ENCODE measurements at regions not wholly inside any gene's neighbourhood (a gene's known extent, or its start where the extent isn't known, plus 50 kb on each side); places are given as distances from the start of the nearest gene placed in this dataset.

GRCh38 chr9:78892769-78893168, 595.8 kb downstream of the PSAT1 start:
- H3K27me3 ChIP-seq (replicated peaks; ENCODE audit: control insufficient read depth, insufficient read depth, low read length, poor library complexity, severe bottlenecking): no peaks in the 10 kb centered on the region
- no peaks in the 10 kb centered on the region for H3K9me3 ChIP-seq (ENCODE audit: control insufficient read depth, low read length)
- H3K4me1 ChIP-seq (ENCODE audit: control insufficient read depth, insufficient read depth, low read length, poor library complexity, severe bottlenecking): no peaks in the 10 kb centered on the region
- no peak overlapping the region for H3K4me3 ChIP-seq (ENCODE audit: insufficient read depth, low read depth, low read length, poor library complexity, severe bottlenecking)
- no peaks in the 10 kb centered on the region for H3K36me3 ChIP-seq (ENCODE audit: control insufficient read depth, insufficient read depth, low read length)
- no peak overlapping the region for H3K27ac ChIP-seq (ENCODE audit: insufficient read depth, low read length, poor library complexity, severe bottlenecking)
- DNase-seq: no peak

DNA sequence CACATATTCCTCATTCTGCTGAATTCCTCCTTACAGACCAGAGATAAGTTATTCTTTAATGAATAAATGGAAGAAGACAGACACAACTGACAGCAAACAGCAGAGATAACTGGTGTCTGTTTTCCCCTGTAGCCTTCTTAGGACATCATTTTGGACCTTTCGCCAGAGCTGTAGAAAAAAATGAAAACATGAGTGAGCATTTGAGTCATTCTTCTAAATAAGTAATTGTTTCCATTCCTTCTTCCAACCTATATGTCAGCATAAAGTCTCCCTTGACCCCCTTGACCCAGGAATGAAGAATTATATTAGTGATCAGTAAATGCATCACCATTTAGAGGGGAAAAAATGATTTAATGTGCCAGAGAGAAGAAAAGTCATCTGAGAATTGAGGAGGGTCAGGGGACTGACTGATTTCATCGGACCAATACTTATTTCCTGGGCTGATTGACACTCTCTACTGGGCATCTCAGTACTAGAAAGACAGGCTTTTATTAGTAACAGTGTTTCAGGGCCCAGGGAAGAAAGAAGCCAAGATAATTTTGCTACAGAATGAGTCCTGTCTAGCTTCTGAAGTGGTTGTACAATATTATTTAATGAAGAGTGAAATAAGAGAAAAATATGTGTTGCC, 597.0 kb downstream of the PSAT1 start:
- DNase-seq: no peak
- no peaks in the 10 kb centered on the region for H3K9me3 ChIP-seq (ENCODE audit: control insufficient read depth, low read length)
- no peak overlapping the region for H3K27ac ChIP-seq (ENCODE audit: insufficient read depth, low read length, poor library complexity, severe bottlenecking)
- no peaks in the 10 kb centered on the region for H3K27me3 ChIP-seq (replicated peaks; ENCODE audit: control insufficient read depth, insufficient read depth, low read length, poor library complexity, severe bottlenecking)
- H3K36me3 ChIP-seq (ENCODE audit: control insufficient read depth, insufficient read depth, low read length): no peaks in the 10 kb centered on the region
- no peaks in the 10 kb centered on the region for H3K4me1 ChIP-seq (ENCODE audit: control insufficient read depth, insufficient read depth, low read length, poor library complexity, severe bottlenecking)
- H3K4me3 ChIP-seq (ENCODE audit: insufficient read depth, low read depth, low read length, poor library complexity, severe bottlenecking): no peak overlapping the region

DNA sequence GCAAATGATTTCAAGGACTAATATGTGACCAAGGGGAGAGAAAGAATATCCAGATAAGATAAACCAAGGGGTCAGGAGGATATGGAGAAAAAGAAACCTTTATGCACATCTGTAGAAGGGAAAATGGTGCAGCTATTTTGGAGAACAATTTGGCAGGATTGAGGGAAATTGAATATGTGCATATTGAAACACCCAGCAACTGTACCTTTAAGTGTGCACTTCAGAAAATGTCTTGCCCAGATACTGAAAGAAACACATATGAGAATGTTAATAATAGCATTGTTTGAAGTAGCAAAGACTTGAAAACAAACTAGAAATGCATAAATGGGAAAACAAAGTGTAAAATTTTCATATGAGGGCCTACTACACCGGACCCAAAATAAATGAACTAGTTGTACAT, 599.6 kb downstream of the PSAT1 start:
- H3K4me1 ChIP-seq (ENCODE audit: control insufficient read depth, insufficient read depth, low read length, poor library complexity, severe bottlenecking): no peaks in the 10 kb centered on the region
- no peak for DNase-seq

DNA sequence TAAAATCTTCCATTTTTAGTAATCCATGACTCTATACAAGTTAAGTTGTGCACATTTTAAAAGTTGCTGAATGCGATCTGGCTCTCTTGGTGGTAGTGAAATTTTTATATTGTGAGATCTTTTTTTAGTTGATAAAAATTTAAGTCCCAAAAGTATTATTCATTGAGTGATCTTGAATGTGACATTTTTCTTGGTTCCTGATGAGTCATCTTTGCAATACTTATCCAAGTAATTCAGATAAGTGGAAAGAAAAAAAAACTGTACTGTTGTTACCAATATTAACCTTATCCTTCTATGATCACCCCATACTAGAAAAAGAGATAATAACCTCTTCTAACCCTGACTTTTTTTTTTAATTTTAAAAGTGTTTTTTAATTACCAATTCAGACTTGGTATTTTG, 601.3 kb downstream of the PSAT1 start:
- no peaks in the 10 kb centered on the region for H3K9me3 ChIP-seq (ENCODE audit: control insufficient read depth, low read length)
- no peaks in the 10 kb centered on the region for H3K27me3 ChIP-seq (replicated peaks; ENCODE audit: control insufficient read depth, insufficient read depth, low read length, poor library complexity, severe bottlenecking)
- H3K4me1 ChIP-seq (ENCODE audit: control insufficient read depth, insufficient read depth, low read length, poor library complexity, severe bottlenecking): no peaks in the 10 kb centered on the region
- no peak overlapping the region for H3K4me3 ChIP-seq (ENCODE audit: insufficient read depth, low read depth, low read length, poor library complexity, severe bottlenecking)
- no peak overlapping the region for H3K27ac ChIP-seq (ENCODE audit: insufficient read depth, low read length, poor library complexity, severe bottlenecking)
- no peaks in the 10 kb centered on the region for H3K36me3 ChIP-seq (ENCODE audit: control insufficient read depth, insufficient read depth, low read length)
- DNase-seq: no peak

More for the DNA sequence above, 599.6 kb downstream of the PSAT1 start:
- Histone ChIP-seq H3K27me3 (replicated peaks; ENCODE audit: control insufficient read depth, insufficient read depth, low read length, poor library complexity, severe bottlenecking) (no peaks in the 10 kb centered on the region), H3K9me3 (ENCODE audit: control insufficient read depth, low read length) (no peaks in the 10 kb centered on the region), H3K4me3 (ENCODE audit: insufficient read depth, low read depth, low read length, poor library complexity, severe bottlenecking) (no peak overlapping the region), H3K27ac (ENCODE audit: insufficient read depth, low read length, poor library complexity, severe bottlenecking) (no peak overlapping the region), H3K36me3 (ENCODE audit: control insufficient read depth, insufficient read depth, low read length) (no peaks in the 10 kb centered on the region)

- no peaks in the 10 kb centered on the region for H3K36me3 ChIP-seq (ENCODE audit: control insufficient read depth, insufficient read depth, low read length)
- DNase-seq: no peak
- H3K9me3 ChIP-seq (ENCODE audit: control insufficient read depth, low read length): no peaks in the 10 kb centered on the region
- no peaks in the 10 kb centered on the region for H3K27me3 ChIP-seq (replicated peaks; ENCODE audit: control insufficient read depth, insufficient read depth, low read length, poor library complexity, severe bottlenecking)
- no peaks in the 10 kb centered on the region for H3K4me1 ChIP-seq (ENCODE audit: control insufficient read depth, insufficient read depth, low read length, poor library complexity, severe bottlenecking)
- no peak overlapping the region for H3K27ac ChIP-seq (ENCODE audit: insufficient read depth, low read length, poor library complexity, severe bottlenecking)
- no peak overlapping the region for H3K4me3 ChIP-seq (ENCODE audit: insufficient read depth, low read depth, low read length, poor library complexity, severe bottlenecking)
Observed at GRCh38 chr9:78899006-78899405, 602.1 kb downstream of the PSAT1 start.

DNA sequence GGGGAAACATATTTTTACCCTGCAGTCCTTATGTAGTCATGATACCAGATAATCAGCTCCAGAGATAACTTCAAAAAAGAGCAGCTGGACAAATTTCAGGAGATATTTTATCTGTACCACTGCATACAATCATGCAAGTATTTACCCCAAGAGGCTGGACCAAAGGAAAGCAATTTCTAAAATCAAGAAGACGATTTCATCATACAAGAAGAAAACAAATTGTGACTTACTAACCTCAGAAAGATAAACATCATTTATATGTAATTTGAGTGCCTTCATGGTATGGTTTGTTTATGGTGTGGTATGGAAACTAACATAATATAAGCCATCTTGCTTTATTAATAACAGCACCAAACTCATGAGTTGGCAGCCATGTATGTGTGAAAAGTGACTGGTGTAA, 603.6 kb downstream of the PSAT1 start:
- Histone ChIP-seq H3K27me3 (replicated peaks; ENCODE audit: control insufficient read depth, insufficient read depth, low read length, poor library complexity, severe bottlenecking) (no peaks in the 10 kb centered on the region), H3K4me1 (ENCODE audit: control insufficient read depth, insufficient read depth, low read length, poor library complexity, severe bottlenecking) (no peaks in the 10 kb centered on the region), H3K36me3 (ENCODE audit: control insufficient read depth, insufficient read depth, low read length) (no peaks in the 10 kb centered on the region), H3K9me3 (ENCODE audit: control insufficient read depth, low read length) (no peaks in the 10 kb centered on the region), H3K27ac (ENCODE audit: insufficient read depth, low read length, poor library complexity, severe bottlenecking) (no peak overlapping the region), H3K4me3 (ENCODE audit: insufficient read depth, low read depth, low read length, poor library complexity, severe bottlenecking) (no peak overlapping the region)
- DNase-seq: no peak

GRCh38 chr9:78902051-78902450, 605.1 kb downstream of the PSAT1 start:
- Histone ChIP-seq H3K4me1 (ENCODE audit: control insufficient read depth, insufficient read depth, low read length, poor library complexity, severe bottlenecking) (no peaks in the 10 kb centered on the region), H3K4me3 (ENCODE audit: insufficient read depth, low read depth, low read length, poor library complexity, severe bottlenecking) (no peak overlapping the region), H3K27ac (ENCODE audit: insufficient read depth, low read length, poor library complexity, severe bottlenecking) (no peak overlapping the region), H3K9me3 (ENCODE audit: control insufficient read depth, low read length) (no peaks in the 10 kb centered on the region), H3K27me3 (replicated peaks; ENCODE audit: control insufficient read depth, insufficient read depth, low read length, poor library complexity, severe bottlenecking) (no peaks in the 10 kb centered on the region), H3K36me3 (ENCODE audit: control insufficient read depth, insufficient read depth, low read length) (no peaks in the 10 kb centered on the region)
- no peak for DNase-seq

GRCh38 chr9:78903581-78903980, 606.7 kb downstream of the PSAT1 start:
- Histone ChIP-seq H3K9me3 (ENCODE audit: control insufficient read depth, low read length) (no peaks in the 10 kb centered on the region), H3K27ac (ENCODE audit: insufficient read depth, low read length, poor library complexity, severe bottlenecking) (no peak overlapping the region), H3K4me1 (ENCODE audit: control insufficient read depth, insufficient read depth, low read length, poor library complexity, severe bottlenecking) (no peaks in the 10 kb centered on the region), H3K4me3 (ENCODE audit: insufficient read depth, low read depth, low read length, poor library complexity, severe bottlenecking) (no peak overlapping the region), H3K36me3 (ENCODE audit: control insufficient read depth, insufficient read depth, low read length) (no peaks in the 10 kb centered on the region), H3K27me3 (replicated peaks; ENCODE audit: control insufficient read depth, insufficient read depth, low read length, poor library complexity, severe bottlenecking) (no peaks in the 10 kb centered on the region)
- DNase-seq: no peak

- H3K4me3 ChIP-seq (ENCODE audit: insufficient read depth, low read depth, low read length, poor library complexity, severe bottlenecking): no peak overlapping the region
- H3K4me1 ChIP-seq (ENCODE audit: control insufficient read depth, insufficient read depth, low read length, poor library complexity, severe bottlenecking): no peaks in the 10 kb centered on the region
- H3K27me3 ChIP-seq (replicated peaks; ENCODE audit: control insufficient read depth, insufficient read depth, low read length, poor library complexity, severe bottlenecking): no peaks in the 10 kb centered on the region
- H3K27ac ChIP-seq (ENCODE audit: insufficient read depth, low read length, poor library complexity, severe bottlenecking): no peak overlapping the region
- no peaks in the 10 kb centered on the region for H3K9me3 ChIP-seq (ENCODE audit: control insufficient read depth, low read length)
- no peaks in the 10 kb centered on the region for H3K36me3 ChIP-seq (ENCODE audit: control insufficient read depth, insufficient read depth, low read length)
- no peak for DNase-seq
Observed at GRCh38 chr9:78904686-78905085, 607.8 kb downstream of the PSAT1 start.

- no peak for DNase-seq
- Histone ChIP-seq H3K9me3 (ENCODE audit: control insufficient read depth, low read length) (no peaks in the 10 kb centered on the region), H3K36me3 (ENCODE audit: control insufficient read depth, insufficient read depth, low read length) (no peaks in the 10 kb centered on the region), H3K27ac (ENCODE audit: insufficient read depth, low read length, poor library complexity, severe bottlenecking) (no peak overlapping the region), H3K4me1 (ENCODE audit: control insufficient read depth, insufficient read depth, low read length, poor library complexity, severe bottlenecking) (no peaks in the 10 kb centered on the region), H3K4me3 (ENCODE audit: insufficient read depth, low read depth, low read length, poor library complexity, severe bottlenecking) (no peak overlapping the region), H3K27me3 (replicated peaks; ENCODE audit: control insufficient read depth, insufficient read depth, low read length, poor library complexity, severe bottlenecking) (no peaks in the 10 kb centered on the region)
Observed at GRCh38 chr9:78905387-78905786, 608.5 kb downstream of the PSAT1 start.
